H1 (cell line): ENCODE measurements at regions not wholly inside any gene's neighbourhood (a gene's known extent, or its start where the extent isn't known, plus 50 kb on each side); places are given as distances from the start of the nearest gene placed in this dataset.

Experiments
- EP300 ChIP-seq, 2 experiments: IDR thresholded peaks; 1 replicate in 1 of 2; 2 replicates in 1 of 2; pipeline ENCODE4 v1.6.1; 2011 to 2012; ENCODE audit warnings: low read depth in 2 of 2, low read length in 2 of 2, mild to moderate bottlenecking in 2 of 2, borderline replicate concordance in 1 of 2, inconsistent platforms in 1 of 2, moderate library complexity in 1 of 2
- EZH2 ChIP-seq: fragments of 200-600 bp; sonication (generic); IDR thresholded peaks from 2 replicates; pipeline ENCODE4 v1.7.1; 2012; ENCODE audit warnings: low read depth, mild to moderate bottlenecking, moderate library complexity, low read length, inconsistent platforms; ENCODE audit not compliant: severe bottlenecking
- RNF2 ChIP-seq: fragments of 200-900, 300-1000 bp; sonication (generic); IDR thresholded peaks from 2 replicates; pipeline ENCODE4 v1.7.1; 2016; ENCODE audit warnings: borderline replicate concordance, low read depth, mild to moderate bottlenecking, antibody characterized with exemption, low read length; ENCODE audit not compliant: poor library complexity, severe bottlenecking; ENCODE audit errors: missing control alignments
- SAP30 ChIP-seq: fragments of 300-600 bp; sonication (generic); IDR thresholded peaks from 2 replicates; pipeline ENCODE4 v1.7.1; 2012; ENCODE audit warnings: low read length, moderate library complexity, mild to moderate bottlenecking, inconsistent platforms; ENCODE audit not compliant: insufficient read depth, insufficient replicate concordance
- SUZ12 ChIP-seq: fragments of 200-600 bp; sonication (generic); IDR thresholded peaks from 2 replicates; pipeline ENCODE4 v1.6.1; 2012; ENCODE audit warnings: mild to moderate bottlenecking, inconsistent platforms, low read length, moderate library complexity, mixed read lengths
- YY1 ChIP-seq: IDR thresholded peaks from 2 replicates; pipeline ENCODE4 v1.6.1; 2011; ENCODE audit warnings: low read depth, mild to moderate bottlenecking, low read length

DNA sequence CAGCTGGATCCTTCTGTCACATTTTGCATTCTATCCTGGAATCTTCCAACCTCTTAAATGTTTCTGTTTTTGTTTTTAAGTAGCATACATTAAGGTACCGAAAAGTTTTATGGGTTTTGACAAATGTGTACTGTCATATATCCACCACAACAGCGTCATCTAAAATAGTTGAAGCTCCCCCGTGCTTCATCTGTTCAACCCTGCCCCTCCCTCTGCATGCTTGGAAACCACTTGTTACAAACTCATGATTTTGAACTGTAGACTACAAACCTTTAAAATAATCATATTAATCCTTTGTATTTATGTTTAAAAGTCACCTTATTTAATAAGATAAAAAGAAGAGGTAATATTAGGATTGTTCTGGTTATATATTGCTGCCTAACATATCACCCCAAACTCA is 182.8 kb upstream of the SMIM30 start (continued):
- TF ChIP-seq EZH2 (no peak), SAP30 (no peak), RNF2 (no peak), SUZ12 (no peak), YY1 (no peak), EP300 (IDR thresholded peaks at IDR 0.05; ENCODE audit: borderline replicate concordance in 1 of 2, low read depth in 2 of 2, low read length in 2 of 2) (no peak)
